GM06990 (cell line): ENCODE measurements at regions not wholly inside any gene's neighbourhood (a gene's known extent, or its start where the extent isn't known, plus 50 kb on each side); places are given as distances from the start of the nearest gene placed in this dataset.

Experiments
- DNase-seq: peaks from one replicate; pipeline ENCODE4 v3.0.0-alpha.2; 2011; ENCODE audit not compliant: insufficient read length; ENCODE audit errors: extremely low read depth
- H3K27me3 ChIP-seq: replicated peaks from 2 replicates; pipeline ENCODE4 v1.6.0; 2011; ENCODE audit warnings: low read length; ENCODE audit not compliant: control insufficient read depth, insufficient read depth
- H3K36me3 ChIP-seq: 2 replicates; pipeline ENCODE4 v1.5.1; 2011; ENCODE audit warnings: low read length; ENCODE audit not compliant: control insufficient read depth, insufficient read depth
- H3K4me3 ChIP-seq: replicated peaks from 2 replicates; pipeline ENCODE4 v1.5.1; 2011; ENCODE audit warnings: low read depth, mild to moderate bottlenecking, control low read depth, low read length
- TF ChIP-seq, protein P1 (sequence below): IDR thresholded peaks from 2 replicates; pipeline ENCODE4 v1.5.1; 2011; ENCODE audit warnings: low read length, control low read depth, mild to moderate bottlenecking, inconsistent platforms; ENCODE audit not compliant: insufficient read depth, poor library complexity, severe bottlenecking

DNA sequence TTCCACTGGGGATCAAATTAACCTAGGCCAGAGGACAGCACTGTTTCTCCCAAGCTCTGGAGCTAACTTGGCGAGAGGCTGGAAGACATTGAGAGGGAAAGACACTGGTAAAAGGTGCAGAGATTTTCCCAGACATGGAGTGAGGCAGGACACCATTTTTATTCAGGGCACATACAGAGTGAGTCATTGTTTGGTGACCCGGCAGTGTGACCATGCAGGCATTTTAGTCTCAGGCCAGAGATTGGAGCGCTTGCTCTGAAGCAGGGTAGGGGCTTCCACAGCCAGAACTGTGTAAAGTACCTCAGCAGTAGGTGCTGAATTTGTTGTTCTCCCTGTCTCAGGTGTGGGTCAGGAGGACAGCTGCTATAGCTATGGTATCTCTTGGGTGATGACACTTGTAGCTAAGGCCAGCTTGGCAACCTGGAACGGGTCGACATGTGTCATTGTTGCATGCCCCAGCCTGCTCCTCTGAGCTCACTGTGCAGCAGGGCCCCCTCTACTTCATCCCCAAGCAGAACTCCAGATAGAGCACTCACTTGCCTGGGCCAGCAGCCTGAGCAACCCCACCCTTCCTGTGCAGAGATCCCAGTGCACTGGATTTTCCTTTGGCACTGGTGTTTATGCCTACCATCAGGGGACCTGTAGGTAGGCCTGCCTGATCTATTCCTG lies 79.8 kb upstream of the ATP8A1 start:
- Histone ChIP-seq H3K4me3 (no peak overlapping the region), H3K36me3 (no peaks in the 10 kb centered on the region), H3K27me3 (no peaks in the 10 kb centered on the region)
- no peak for DNase-seq
- TF ChIP-seq, protein P1, sequence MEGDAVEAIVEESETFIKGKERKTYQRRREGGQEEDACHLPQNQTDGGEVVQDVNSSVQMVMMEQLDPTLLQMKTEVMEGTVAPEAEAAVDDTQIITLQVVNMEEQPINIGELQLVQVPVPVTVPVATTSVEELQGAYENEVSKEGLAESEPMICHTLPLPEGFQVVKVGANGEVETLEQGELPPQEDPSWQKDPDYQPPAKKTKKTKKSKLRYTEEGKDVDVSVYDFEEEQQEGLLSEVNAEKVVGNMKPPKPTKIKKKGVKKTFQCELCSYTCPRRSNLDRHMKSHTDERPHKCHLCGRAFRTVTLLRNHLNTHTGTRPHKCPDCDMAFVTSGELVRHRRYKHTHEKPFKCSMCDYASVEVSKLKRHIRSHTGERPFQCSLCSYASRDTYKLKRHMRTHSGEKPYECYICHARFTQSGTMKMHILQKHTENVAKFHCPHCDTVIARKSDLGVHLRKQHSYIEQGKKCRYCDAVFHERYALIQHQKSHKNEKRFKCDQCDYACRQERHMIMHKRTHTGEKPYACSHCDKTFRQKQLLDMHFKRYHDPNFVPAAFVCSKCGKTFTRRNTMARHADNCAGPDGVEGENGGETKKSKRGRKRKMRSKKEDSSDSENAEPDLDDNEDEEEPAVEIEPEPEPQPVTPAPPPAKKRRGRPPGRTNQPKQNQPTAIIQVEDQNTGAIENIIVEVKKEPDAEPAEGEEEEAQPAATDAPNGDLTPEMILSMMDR, result no peak

- TF ChIP-seq, protein P1, result no peak
- no peak for DNase-seq
- H3K4me3 ChIP-seq, result no peak overlapping the region
- H3K27me3 ChIP-seq, result no peaks in the 10 kb centered on the region
- no peaks in the 10 kb centered on the region for H3K36me3 ChIP-seq
These were observed 76.5 kb upstream of the ATP8A1 start for GRCh38 chr4:42733380-42733779.

DNA sequence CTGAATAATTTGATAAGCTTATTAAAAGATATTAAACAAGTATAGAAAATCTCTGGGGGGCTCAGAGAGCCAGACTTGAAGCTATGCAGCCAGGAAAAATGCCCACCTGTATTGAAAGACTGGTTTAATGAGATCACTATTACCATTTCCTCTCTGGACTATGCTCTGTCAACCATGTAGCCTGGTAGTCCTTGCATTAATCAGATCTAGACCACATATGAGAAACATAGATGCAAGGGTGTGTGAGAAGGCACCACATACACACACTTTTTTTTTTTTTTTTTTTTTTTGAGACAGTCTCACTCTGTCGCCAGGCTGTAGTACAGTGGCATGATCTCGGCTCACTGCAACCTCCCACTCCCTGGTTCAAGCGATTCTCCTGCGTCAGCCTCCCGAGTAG lies 75.9 kb upstream of the ATP8A1 start:
- H3K4me3 ChIP-seq, result no peak overlapping the region
- no peaks in the 10 kb centered on the region for H3K36me3 ChIP-seq
- TF ChIP-seq, protein P1, result no peak
- DNase-seq, result peak; percentile 20
- H3K27me3 ChIP-seq, result no peaks in the 10 kb centered on the region

- Histone ChIP-seq H3K27me3 (no peaks in the 10 kb centered on the region), H3K4me3 (no peak overlapping the region), H3K36me3 (no peaks in the 10 kb centered on the region)
- DNase-seq, result no peak
- TF ChIP-seq, protein P1, result no peak
These were observed 72.8 kb upstream of the ATP8A1 start for GRCh38 chr4:42729505-42730237.

DNA sequence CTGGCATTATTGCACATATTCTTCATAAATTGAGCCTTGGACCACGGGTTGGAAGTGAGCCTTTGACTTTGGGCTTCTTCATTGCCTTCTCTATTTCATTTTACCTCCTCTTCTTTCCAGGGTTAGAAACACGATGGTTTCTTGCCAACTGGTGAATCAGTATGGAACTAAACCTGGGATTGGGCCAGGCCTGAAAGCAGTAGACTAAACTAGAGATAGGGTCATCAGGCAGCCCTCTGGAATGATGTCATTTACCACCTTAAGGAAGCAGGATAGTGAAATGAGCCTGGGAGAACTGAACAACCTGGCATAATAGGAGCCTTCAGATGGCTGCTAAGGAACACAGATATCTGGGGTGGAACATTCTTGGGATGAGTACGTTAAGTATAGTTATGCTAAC lies 67.5 kb upstream of the ATP8A1 start:
- Histone ChIP-seq H3K4me3 (no peak overlapping the region), H3K36me3 (no peaks in the 10 kb centered on the region), H3K27me3 (no peaks in the 10 kb centered on the region)
- TF ChIP-seq, protein P1, result no peak
- DNase-seq, result no peak

DNA sequence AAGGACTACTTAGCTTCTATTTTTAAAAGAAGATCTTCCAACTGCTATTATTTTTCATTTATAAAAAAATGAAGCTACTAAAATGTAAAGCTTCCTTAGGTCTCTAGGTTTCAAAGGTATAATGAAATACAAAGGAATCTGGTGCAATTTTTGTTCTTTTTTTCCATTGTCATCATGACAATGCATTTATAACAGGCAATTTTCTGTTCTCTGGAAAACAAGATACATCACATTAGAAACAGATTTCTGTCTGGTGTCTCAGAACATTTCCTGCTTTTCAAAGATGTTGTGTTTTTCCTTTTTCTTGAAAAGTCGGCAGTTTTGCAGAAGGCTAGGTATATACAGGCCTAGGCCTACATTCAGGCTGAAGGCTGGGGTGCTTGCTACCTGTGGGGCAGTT lies 63.6 kb upstream of the ATP8A1 start:
- Histone ChIP-seq H3K27me3 (no peaks in the 10 kb centered on the region), H3K36me3 (no peaks in the 10 kb centered on the region), H3K4me3 (no peak overlapping the region)
- DNase-seq, result no peak
- TF ChIP-seq, protein P1, result no peak
